ENCODE measurements at regions not wholly inside any gene's neighbourhood (a gene's known extent, or its start where the extent isn't known, plus 50 kb on each side); places are given as distances from the start of the nearest gene placed in this dataset.

GRCh38 chr7:145655666-145656065 is 460.9 kb upstream of the CNTNAP2 start:
- no peak for TF ChIP-seq YY1 (IDR thresholded peaks at IDR 0.05; ENCODE audit: low read depth)
- TF ChIP-seq TCF12 (IDR thresholded peaks at IDR 0.05; ENCODE audit: low read depth): no peak
- no peak for TF ChIP-seq EP300 (IDR thresholded peaks at IDR 0.05; ENCODE audit: borderline replicate concordance)
- TF ChIP-seq TEAD4 (IDR thresholded peaks at IDR 0.05): no peak
- TF ChIP-seq MAX (IDR thresholded peaks at IDR 0.05): no peak

GRCh38 chr7:145645135-145645515 is 471.5 kb upstream of the CNTNAP2 start:
- TF ChIP-seq FOXM1 (IDR thresholded peaks at IDR 0.05; ENCODE audit: borderline replicate concordance, low read depth) (no peak), EP300 (IDR thresholded peaks at IDR 0.05; ENCODE audit: borderline replicate concordance) (no peak), CEBPB (IDR thresholded peaks at IDR 0.05) (no peak), EGR1 (IDR thresholded peaks at IDR 0.05) (no peak), TCF12 (IDR thresholded peaks at IDR 0.05; ENCODE audit: low read depth) (no peak), YY1 (IDR thresholded peaks at IDR 0.05; ENCODE audit: low read depth) (no peak)

GRCh38 chr7:145644426-145645134 is 472.0 kb upstream of the CNTNAP2 start:
- no peak for TF ChIP-seq EGR1 (IDR thresholded peaks at IDR 0.05)
- TF ChIP-seq MAX (IDR thresholded peaks at IDR 0.05): no peak
- no peak for TF ChIP-seq CREB1 (IDR thresholded peaks at IDR 0.05; ENCODE audit: low read depth)
- no peak for TF ChIP-seq RAD21 (IDR thresholded peaks at IDR 0.05; ENCODE audit: low read depth)

GRCh38 chr7:145643981-145644380 is 472.6 kb upstream of the CNTNAP2 start:
- no peak for TF ChIP-seq YY1 (IDR thresholded peaks at IDR 0.05; ENCODE audit: low read depth)
- no peak for TF ChIP-seq CEBPB (IDR thresholded peaks at IDR 0.05)
- no peak for TF ChIP-seq MAX (IDR thresholded peaks at IDR 0.05)
- no peak for TF ChIP-seq CREB1 (IDR thresholded peaks at IDR 0.05; ENCODE audit: low read depth)
- no peak for TF ChIP-seq ZBTB7A (IDR thresholded peaks at IDR 0.05; ENCODE audit: low read depth)
- no peak for TF ChIP-seq TCF12 (IDR thresholded peaks at IDR 0.05; ENCODE audit: low read depth)
- no peak for TF ChIP-seq TAF1 (IDR thresholded peaks at IDR 0.05; ENCODE audit: low read depth)
- TF ChIP-seq RAD21 (IDR thresholded peaks at IDR 0.05; ENCODE audit: low read depth): no peak

- TF ChIP-seq TCF12 (IDR thresholded peaks at IDR 0.05; ENCODE audit: low read depth): no peak
- no peak for TF ChIP-seq EP300 (IDR thresholded peaks at IDR 0.05; ENCODE audit: borderline replicate concordance)
Observed at GRCh38 chr7:145633513-145633912, 483.1 kb upstream of the CNTNAP2 start.

- no peak for TF ChIP-seq USF1 (IDR thresholded peaks at IDR 0.05)
- no peak for TF ChIP-seq CEBPB (IDR thresholded peaks at IDR 0.05)
- TF ChIP-seq RAD21 (IDR thresholded peaks at IDR 0.05; ENCODE audit: low read depth): no peak
- TF ChIP-seq EP300 (IDR thresholded peaks at IDR 0.05; ENCODE audit: borderline replicate concordance): no peak
- TF ChIP-seq FOXM1 (IDR thresholded peaks at IDR 0.05; ENCODE audit: borderline replicate concordance, low read depth): no peak
- no peak for TF ChIP-seq TEAD4 (IDR thresholded peaks at IDR 0.05)
- no peak for TF ChIP-seq ZBTB7A (IDR thresholded peaks at IDR 0.05; ENCODE audit: low read depth)
- TF ChIP-seq TCF12 (IDR thresholded peaks at IDR 0.05; ENCODE audit: low read depth): no peak
- no peak for TF ChIP-seq TAF1 (IDR thresholded peaks at IDR 0.05; ENCODE audit: low read depth)
- no peak for TF ChIP-seq NFIC (IDR thresholded peaks at IDR 0.05)
- no peak for TF ChIP-seq CREB1 (IDR thresholded peaks at IDR 0.05; ENCODE audit: low read depth)
- TF ChIP-seq EGR1 (IDR thresholded peaks at IDR 0.05): no peak
- no peak for TF ChIP-seq YY1 (IDR thresholded peaks at IDR 0.05; ENCODE audit: low read depth)
- no peak for TF ChIP-seq REST (IDR thresholded peaks at IDR 0.05; ENCODE audit: low read depth)
- TF ChIP-seq MAX (IDR thresholded peaks at IDR 0.05): no peak
Observed at GRCh38 chr7:145624618-145625017, 492.0 kb upstream of the CNTNAP2 start.

GRCh38 chr7:145605963-145606362 is 510.6 kb upstream of the CNTNAP2 start:
- TF ChIP-seq RAD21 (IDR thresholded peaks at IDR 0.05; ENCODE audit: low read depth) (no peak), REST (IDR thresholded peaks at IDR 0.05; ENCODE audit: low read depth) (no peak), YY1 (IDR thresholded peaks at IDR 0.05; ENCODE audit: low read depth) (no peak), EGR1 (IDR thresholded peaks at IDR 0.05) (no peak), FOXM1 (IDR thresholded peaks at IDR 0.05; ENCODE audit: borderline replicate concordance, low read depth) (no peak), CREB1 (IDR thresholded peaks at IDR 0.05; ENCODE audit: low read depth) (no peak), MAX (IDR thresholded peaks at IDR 0.05) (no peak), ZBTB7A (IDR thresholded peaks at IDR 0.05; ENCODE audit: low read depth) (no peak), CEBPB (IDR thresholded peaks at IDR 0.05) (no peak), TCF12 (IDR thresholded peaks at IDR 0.05; ENCODE audit: low read depth) (no peak), TEAD4 (IDR thresholded peaks at IDR 0.05) (no peak)

All from Ishikawa (cell line).